ENCODE measurements at regions not wholly inside any gene's neighbourhood (a gene's known extent, or its start where the extent isn't known, plus 50 kb on each side); places are given as distances from the start of the nearest gene placed in this dataset.

- TF ChIP-seq EZH2 (optimal IDR thresholded peaks at IDR 0.05; ENCODE audit: low read depth, low read length) (no peak), EZH2phosphoT487 (IDR thresholded peaks at IDR 0.05; ENCODE audit: low read length) (no peak)
- TF ChIP-seq, protein P1, sequence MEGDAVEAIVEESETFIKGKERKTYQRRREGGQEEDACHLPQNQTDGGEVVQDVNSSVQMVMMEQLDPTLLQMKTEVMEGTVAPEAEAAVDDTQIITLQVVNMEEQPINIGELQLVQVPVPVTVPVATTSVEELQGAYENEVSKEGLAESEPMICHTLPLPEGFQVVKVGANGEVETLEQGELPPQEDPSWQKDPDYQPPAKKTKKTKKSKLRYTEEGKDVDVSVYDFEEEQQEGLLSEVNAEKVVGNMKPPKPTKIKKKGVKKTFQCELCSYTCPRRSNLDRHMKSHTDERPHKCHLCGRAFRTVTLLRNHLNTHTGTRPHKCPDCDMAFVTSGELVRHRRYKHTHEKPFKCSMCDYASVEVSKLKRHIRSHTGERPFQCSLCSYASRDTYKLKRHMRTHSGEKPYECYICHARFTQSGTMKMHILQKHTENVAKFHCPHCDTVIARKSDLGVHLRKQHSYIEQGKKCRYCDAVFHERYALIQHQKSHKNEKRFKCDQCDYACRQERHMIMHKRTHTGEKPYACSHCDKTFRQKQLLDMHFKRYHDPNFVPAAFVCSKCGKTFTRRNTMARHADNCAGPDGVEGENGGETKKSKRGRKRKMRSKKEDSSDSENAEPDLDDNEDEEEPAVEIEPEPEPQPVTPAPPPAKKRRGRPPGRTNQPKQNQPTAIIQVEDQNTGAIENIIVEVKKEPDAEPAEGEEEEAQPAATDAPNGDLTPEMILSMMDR (IDR thresholded peaks at IDR 0.05; ENCODE audit: low read length) = no peak
Measured at GRCh38 chr13:37207691-37208451, 102.4 kb upstream of the CSNK1A1L start.
